ENCODE measurements at regions not wholly inside any gene's neighbourhood (a gene's known extent, or its start where the extent isn't known, plus 50 kb on each side); places are given as distances from the start of the nearest gene placed in this dataset.

DNA sequence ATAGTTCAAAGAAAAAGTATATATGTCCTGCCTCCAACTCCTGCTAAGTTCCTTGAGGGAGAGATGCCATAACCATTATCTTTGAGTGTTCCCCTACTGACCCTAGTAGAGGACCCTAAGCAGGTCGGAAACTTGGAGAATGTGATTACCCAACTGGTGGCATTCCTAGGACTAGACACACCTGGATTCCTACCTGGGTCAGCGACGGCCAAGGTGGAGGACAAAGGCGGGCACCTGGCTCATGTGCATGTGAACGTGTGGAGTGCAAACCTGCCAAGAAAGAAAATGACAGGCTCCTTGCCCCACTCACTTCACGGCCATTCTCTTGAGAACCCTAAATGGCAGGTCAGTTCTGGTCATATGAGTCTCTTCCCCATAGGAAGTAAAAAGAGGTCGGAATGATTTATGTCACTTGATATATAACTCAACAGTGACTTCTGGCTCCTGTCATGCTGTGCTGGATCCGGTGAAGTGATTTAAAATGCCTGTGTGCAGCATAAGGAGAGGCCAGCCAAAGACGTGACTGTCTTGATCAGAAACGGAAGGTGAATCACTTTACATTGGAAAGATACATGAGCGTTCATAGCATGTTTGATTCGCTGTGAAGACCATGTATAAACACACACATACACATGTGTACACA, 371.6 kb downstream of the EIPR1 start (continued):
- TF ChIP-seq CBX8 (IDR thresholded peaks at IDR 0.05; ENCODE audit: borderline replicate concordance, low read depth, low read length) (no peak), SP1 (IDR thresholded peaks at IDR 0.05; ENCODE audit: low read depth, low read length) (no peak), EZH2 (IDR thresholded peaks at IDR 0.05; ENCODE audit: low read depth, low read length, severe bottlenecking) (no peak), POLR2A (IDR thresholded peaks at IDR 0.05; ENCODE audit: control extremely low read depth in 1 of 2, low read depth in 2 of 2, low read length in 2 of 2) (no peak), FOSL1 (IDR thresholded peaks at IDR 0.05; ENCODE audit: insufficient read depth, low read depth, low read length) (no peak), TAF7 (optimal IDR thresholded peaks at IDR 0.05; ENCODE audit: borderline replicate concordance, low read depth, low read length) (no peak), POU5F1 (IDR thresholded peaks at IDR 0.05; ENCODE audit: low read depth, low read length) (no peak)

All from H1 (cell line).